Neural crest cell (in vitro differentiated cells): ENCODE measurements at regions not wholly inside any gene's neighbourhood (a gene's known extent, or its start where the extent isn't known, plus 50 kb on each side); places are given as distances from the start of the nearest gene placed in this dataset.

Source experiments
- DNase-seq: peaks from one replicate; pipeline ENCODE4 v3.0.0; 2021; ENCODE audit warnings: low read depth, mixed read lengths, low spot score
- H3K27ac Mint-ChIP-seq: one replicate; pipeline ENCODE4 v1.8.0; 2021; ENCODE audit warnings: mild to moderate bottlenecking, mixed read lengths; ENCODE audit not compliant: unreplicated experiment
- H3K27me3 Mint-ChIP-seq: 2 replicates; pipeline ENCODE4 v1.8.0; 2021; ENCODE audit warnings: low read depth, mild to moderate bottlenecking, mixed read lengths
- H3K36me3 Mint-ChIP-seq: 2 replicates; pipeline ENCODE4 v1.8.0; 2021; ENCODE audit warnings: low read depth, mild to moderate bottlenecking, mixed read lengths
- H3K4me1 Mint-ChIP-seq: 2 replicates; pipeline ENCODE4 v1.8.0; 2021; ENCODE audit warnings: mixed read lengths
- H3K4me3 Mint-ChIP-seq: one replicate; pipeline ENCODE4 v1.8.0; 2021; ENCODE audit warnings: mild to moderate bottlenecking, mixed read lengths
- H3K9me3 Mint-ChIP-seq: 2 replicates; pipeline ENCODE4 v1.8.0; 2021; ENCODE audit warnings: mixed read lengths
- TF ChIP-seq, protein P1 (sequence below): fragments of 200-600 bp; sonication (generic); conservative IDR thresholded peaks from 2 replicates; pipeline ENCODE4 v1.5.0; 2021; ENCODE audit warnings: antibody characterized with exemption, mild to moderate bottlenecking

DNA sequence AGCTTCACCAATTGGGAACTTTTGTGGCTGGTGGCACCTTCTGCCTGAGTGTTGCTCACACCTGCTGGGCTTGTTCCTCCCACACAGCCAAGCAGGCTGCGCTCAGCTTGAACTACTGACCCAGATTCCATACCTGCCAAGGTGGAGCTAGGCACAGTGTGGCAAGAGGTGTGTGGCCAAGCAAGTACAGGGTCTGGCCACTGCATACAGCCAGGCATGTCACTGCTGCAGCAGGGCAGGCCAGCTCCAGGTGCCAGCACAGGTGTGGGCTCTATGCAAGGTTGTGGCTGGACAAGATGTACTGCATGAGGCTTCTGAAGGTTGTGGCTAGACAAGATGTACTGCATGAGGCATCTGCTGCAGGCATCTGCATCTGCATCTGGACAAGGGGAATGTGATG is 1254.8 kb downstream of the AMY1C start:
- H3K36me3 Mint-ChIP-seq: no peaks in the 10 kb centered on the region
- H3K27ac Mint-ChIP-seq: no peak overlapping the region
- H3K27me3 Mint-ChIP-seq: no peaks in the 10 kb centered on the region
- TF ChIP-seq, protein P1, sequence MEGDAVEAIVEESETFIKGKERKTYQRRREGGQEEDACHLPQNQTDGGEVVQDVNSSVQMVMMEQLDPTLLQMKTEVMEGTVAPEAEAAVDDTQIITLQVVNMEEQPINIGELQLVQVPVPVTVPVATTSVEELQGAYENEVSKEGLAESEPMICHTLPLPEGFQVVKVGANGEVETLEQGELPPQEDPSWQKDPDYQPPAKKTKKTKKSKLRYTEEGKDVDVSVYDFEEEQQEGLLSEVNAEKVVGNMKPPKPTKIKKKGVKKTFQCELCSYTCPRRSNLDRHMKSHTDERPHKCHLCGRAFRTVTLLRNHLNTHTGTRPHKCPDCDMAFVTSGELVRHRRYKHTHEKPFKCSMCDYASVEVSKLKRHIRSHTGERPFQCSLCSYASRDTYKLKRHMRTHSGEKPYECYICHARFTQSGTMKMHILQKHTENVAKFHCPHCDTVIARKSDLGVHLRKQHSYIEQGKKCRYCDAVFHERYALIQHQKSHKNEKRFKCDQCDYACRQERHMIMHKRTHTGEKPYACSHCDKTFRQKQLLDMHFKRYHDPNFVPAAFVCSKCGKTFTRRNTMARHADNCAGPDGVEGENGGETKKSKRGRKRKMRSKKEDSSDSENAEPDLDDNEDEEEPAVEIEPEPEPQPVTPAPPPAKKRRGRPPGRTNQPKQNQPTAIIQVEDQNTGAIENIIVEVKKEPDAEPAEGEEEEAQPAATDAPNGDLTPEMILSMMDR: no peak
- DNase-seq: no peak
- H3K9me3 Mint-ChIP-seq: no peaks in the 10 kb centered on the region
- H3K4me1 Mint-ChIP-seq: no peaks in the 10 kb centered on the region
- H3K4me3 Mint-ChIP-seq: no peak overlapping the region

DNA sequence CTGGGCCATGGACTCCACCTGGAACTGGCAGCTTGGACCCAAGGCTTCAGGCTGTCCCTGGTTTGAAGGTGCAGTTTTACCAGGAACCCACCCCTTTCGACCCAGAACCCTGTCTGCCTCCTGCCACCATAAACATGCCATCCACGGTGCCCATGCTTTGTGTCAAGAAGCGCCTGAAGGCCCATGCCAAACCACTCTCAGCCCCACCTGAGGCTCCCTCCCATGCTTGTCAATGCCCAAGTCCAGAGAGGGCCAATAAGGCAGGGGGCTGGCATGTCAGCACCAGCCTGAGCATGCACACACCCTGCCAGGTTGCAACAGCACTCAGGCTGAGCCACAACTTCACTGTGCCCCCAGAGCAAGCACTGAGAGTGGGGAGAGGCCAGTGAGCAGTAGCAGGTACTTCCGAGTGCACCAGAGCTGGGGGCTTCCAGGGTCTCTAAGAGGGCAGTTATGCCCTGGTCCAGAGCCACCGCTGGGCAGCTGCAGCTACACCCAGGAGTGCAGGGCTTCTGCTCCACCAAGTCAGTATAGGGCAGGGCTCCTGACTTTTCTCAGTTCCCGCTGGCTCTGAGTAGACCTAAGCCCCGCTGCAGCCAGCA is 1256.0 kb downstream of the AMY1C start:
- no peak for DNase-seq
- H3K4me3 Mint-ChIP-seq: no peak overlapping the region
- no peak overlapping the region for H3K27ac Mint-ChIP-seq
- TF ChIP-seq, protein P1: no peak
- no peaks in the 10 kb centered on the region for H3K36me3 Mint-ChIP-seq
- H3K27me3 Mint-ChIP-seq: no peaks in the 10 kb centered on the region
- H3K4me1 Mint-ChIP-seq: no peaks in the 10 kb centered on the region
- H3K9me3 Mint-ChIP-seq: no peaks in the 10 kb centered on the region

DNA sequence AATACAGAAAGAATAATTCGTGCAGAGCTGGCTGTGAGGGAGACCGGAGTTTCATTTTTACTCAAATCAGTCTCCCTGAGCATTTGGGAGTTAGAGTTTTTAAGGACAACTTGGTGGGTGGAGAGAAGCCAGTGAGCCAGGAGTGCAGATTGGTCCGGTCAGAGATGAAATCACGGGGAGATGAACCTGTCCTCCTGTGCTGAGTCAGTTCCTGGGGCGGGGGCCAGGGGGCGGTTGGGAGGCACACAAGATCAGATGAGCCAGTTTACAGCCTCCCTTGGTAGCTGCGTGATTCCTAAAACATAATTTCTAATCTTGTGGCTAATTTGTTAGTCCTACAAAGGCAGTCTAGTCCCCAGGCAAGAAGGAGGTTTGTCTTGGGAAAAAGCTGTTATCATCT is 1267.9 kb downstream of the AMY1C start:
- Mint-ChIP-seq H3K27me3 (peaks cover 8% of the 10 kb centered on the region), H3K9me3 (no peaks in the 10 kb centered on the region), H3K36me3 (no peaks in the 10 kb centered on the region), H3K27ac (no peak overlapping the region), H3K4me3 (no peak overlapping the region), H3K4me1 (no peaks in the 10 kb centered on the region)
- TF ChIP-seq, protein P1: no peak
- no peak for DNase-seq

DNA sequence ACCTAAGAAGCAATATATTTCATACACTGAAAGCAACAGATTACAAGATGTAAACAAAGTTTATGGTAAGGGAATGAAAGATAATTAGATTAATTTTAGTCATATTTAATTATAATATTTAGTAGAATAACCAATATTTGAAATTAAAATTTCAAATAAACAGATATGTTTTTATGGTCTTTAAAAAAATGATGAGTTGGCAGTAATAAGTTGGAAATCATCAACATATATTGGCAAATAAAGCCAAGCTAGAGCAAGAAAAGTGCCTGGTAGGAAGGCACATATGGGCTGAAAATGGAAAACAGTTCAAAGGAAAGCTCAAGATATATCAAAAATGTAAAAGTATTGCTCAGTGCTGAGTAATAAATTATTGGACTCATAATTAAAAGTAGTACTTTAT is 1274.0 kb downstream of the AMY1C start:
- Mint-ChIP-seq H3K36me3 (no peaks in the 10 kb centered on the region), H3K4me1 (no peaks in the 10 kb centered on the region), H3K27me3 (no peaks in the 10 kb centered on the region), H3K4me3 (no peak overlapping the region), H3K27ac (no peak overlapping the region), H3K9me3 (no peaks in the 10 kb centered on the region)
- TF ChIP-seq, protein P1: no peak
- no peak for DNase-seq

DNA sequence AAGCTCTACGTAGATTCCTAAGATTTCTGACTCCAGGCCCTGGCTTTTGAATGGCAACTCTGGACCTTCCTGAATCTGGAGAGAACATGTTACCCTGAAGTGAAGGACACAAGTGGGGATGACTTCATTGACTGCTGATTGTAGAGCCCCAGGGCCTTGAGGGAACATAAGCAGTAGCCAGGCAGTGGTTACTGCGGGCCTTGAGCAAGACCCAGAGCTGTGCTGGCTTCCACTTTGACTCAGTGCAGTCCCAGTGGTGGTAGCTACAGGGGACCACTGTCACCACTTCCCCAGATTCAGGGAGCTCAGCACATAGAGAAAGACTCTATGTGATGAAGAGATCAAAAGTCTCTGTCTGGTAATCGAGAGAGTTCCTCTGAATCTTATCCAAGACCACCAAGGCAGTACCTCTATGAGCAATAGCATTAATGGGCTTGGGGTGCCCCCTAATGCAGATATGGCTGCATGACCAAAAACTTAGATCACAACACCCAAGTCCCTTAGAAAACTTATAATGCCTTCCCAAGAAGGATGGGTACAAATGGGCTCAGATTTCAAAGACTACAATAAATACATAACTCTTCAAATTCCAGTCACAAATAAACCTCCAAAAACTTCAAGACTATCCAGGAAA is 1278.3 kb downstream of the AMY1C start:
- Mint-ChIP-seq H3K4me3 (no peak overlapping the region), H3K27ac (no peak overlapping the region)

More for the DNA sequence above, 1278.3 kb downstream of the AMY1C start:
- no peak for DNase-seq
- Mint-ChIP-seq H3K4me1 (no peaks in the 10 kb centered on the region), H3K9me3 (no peaks in the 10 kb centered on the region), H3K36me3 (no peaks in the 10 kb centered on the region), H3K27me3 (no peaks in the 10 kb centered on the region)
- TF ChIP-seq, protein P1: no peak
